CD14-positive monocyte (primary cell): ENCODE measurements at regions not wholly inside any gene's neighbourhood (a gene's known extent, or its start where the extent isn't known, plus 50 kb on each side); places are given as distances from the start of the nearest gene placed in this dataset.

ENCODE experiments used
- DNase-seq, 3 donors: peaks; one replicate each; pipeline ENCODE4 v3.0.0-alpha.2; 2011 to 2022
- H2AFZ ChIP-seq: 2 replicates; pipeline ENCODE4 v1.6.0; 2012; ENCODE audit warnings: mild to moderate bottlenecking, low read depth, low read length, inconsistent platforms; ENCODE audit not compliant: insufficient read depth, poor library complexity, severe bottlenecking
- H3K27ac ChIP-seq, 2 donors: 1 replicate in 1 of 2; 2 replicates in 1 of 2; pipeline ENCODE4 v1.5.1; 2012 to 2013; ENCODE audit warnings: low read length in 2 of 2, control low read depth in 1 of 2, inconsistent platforms in 1 of 2, low read depth in 1 of 2, mild to moderate bottlenecking in 1 of 2
- H3K27me3 ChIP-seq, 2 donors: one replicate each; pipeline versions ENCODE4 v1.6.0 to v1.6.1; 2011 to 2013; ENCODE audit warnings: low read length in 2 of 2; ENCODE audit not compliant: control insufficient read depth in 2 of 2, insufficient read depth in 2 of 2
- H3K36me3 ChIP-seq, 2 donors: replicated peaks in 1 of 2; 1 replicate in 1 of 2; 2 replicates in 1 of 2; pipeline versions ENCODE4 v1.5.1 to v1.6.1; 2012 to 2013; ENCODE audit warnings: low read length in 2 of 2, control low read depth in 1 of 2, inconsistent platforms in 1 of 2, mild to moderate bottlenecking in 1 of 2; ENCODE audit not compliant: insufficient read depth in 2 of 2, control insufficient read depth in 1 of 2
- H3K4me1 ChIP-seq, 2 donors: 1 replicate in 1 of 2; 2 replicates in 1 of 2; pipeline versions ENCODE4 v1.5.1 to v1.6.1; 2012 to 2013; ENCODE audit warnings: low read length in 2 of 2, control low read depth in 1 of 2, inconsistent platforms in 1 of 2, mild to moderate bottlenecking in 1 of 2, moderate library complexity in 1 of 2; ENCODE audit not compliant: insufficient read depth in 2 of 2, control insufficient read depth in 1 of 2
- H3K4me2 ChIP-seq: replicated peaks from 2 replicates; pipeline ENCODE3; 2012; ENCODE audit warnings: low read length, moderate library complexity, mild to moderate bottlenecking; ENCODE audit not compliant: poor library complexity, severe bottlenecking; ENCODE audit errors: extremely low read depth
- H3K4me3 ChIP-seq, 3 experiments: fragments of 200-600 bp in 1 of 3; sonication (generic) in 1 of 3; replicated peaks in 1 of 3; 1 replicate in 2 of 3; 2 replicates in 1 of 3; pipeline ENCODE4 v1.5.1; 2011 to 2013; ENCODE audit warnings: low read length in 3 of 3, mild to moderate bottlenecking in 3 of 3, control low read depth in 2 of 3, low read depth in 2 of 3, inconsistent platforms in 1 of 3, moderate library complexity in 1 of 3
- H3K79me2 ChIP-seq: 2 replicates; pipeline ENCODE4 v1.6.0; 2012; ENCODE audit warnings: mild to moderate bottlenecking, control low read depth, inconsistent platforms, low read length, moderate library complexity; ENCODE audit not compliant: insufficient read depth
- H3K9ac ChIP-seq: 2 replicates; pipeline ENCODE4 v1.6.0; 2017; ENCODE audit warnings: low read length, mild to moderate bottlenecking; ENCODE audit not compliant: insufficient read depth, poor library complexity, severe bottlenecking
- H3K9me3 ChIP-seq, 2 donors: replicated peaks in 1 of 2; 1 replicate in 1 of 2; 2 replicates in 1 of 2; pipeline versions ENCODE4 v1.5.1 to v1.6.1; 2012 to 2013; ENCODE audit warnings: low read length in 2 of 2, control low read depth in 1 of 2; ENCODE audit not compliant: control insufficient read depth in 1 of 2, insufficient read depth in 1 of 2
- H4K20me1 ChIP-seq: 2 replicates; pipeline ENCODE4 v1.6.0; 2012; ENCODE audit warnings: mild to moderate bottlenecking, low read length, control low read depth, moderate library complexity; ENCODE audit not compliant: insufficient read depth
- H3K27ac Mint-ChIP-seq, 7 donors: one replicate each; pipeline ENCODE4 v1.8.0; 2020; ENCODE audit warnings: mild to moderate bottlenecking in 7 of 7, mixed read lengths in 7 of 7, moderate library complexity in 6 of 7, inconsistent platforms in 2 of 7
- H3K27me3 Mint-ChIP-seq, 3 donors: one replicate each; pipeline ENCODE4 v1.8.0; 2021 to 2022; ENCODE audit warnings: low read depth in 3 of 3, mild to moderate bottlenecking in 3 of 3, mixed read lengths in 3 of 3, moderate library complexity in 3 of 3, inconsistent platforms in 1 of 3
- H3K36me3 Mint-ChIP-seq, 2 donors: one replicate each; pipeline ENCODE4 v1.8.0; 2020; ENCODE audit warnings: mixed read lengths in 2 of 2, inconsistent platforms in 1 of 2, mild to moderate bottlenecking in 1 of 2
- H3K4me1 Mint-ChIP-seq: one replicate; pipeline ENCODE4 v1.8.0; 2020; ENCODE audit warnings: mild to moderate bottlenecking, mixed read lengths
- H3K4me3 Mint-ChIP-seq, 2 donors: one replicate each; pipeline ENCODE4 v1.8.0; 2020; ENCODE audit warnings: mild to moderate bottlenecking in 2 of 2, mixed read lengths in 2 of 2, moderate library complexity in 1 of 2
- H3K9me3 Mint-ChIP-seq, 7 donors: one replicate each; pipeline ENCODE4 v1.8.0; 2020 to 2022; ENCODE audit warnings: mixed read lengths in 7 of 7, mild to moderate bottlenecking in 6 of 7, moderate library complexity in 6 of 7, inconsistent platforms in 2 of 7
- CTCF ChIP-seq: fragments of 200-600 bp; IDR thresholded peaks from one replicate; pipeline ENCODE4 v1.8.0; 2022; ENCODE audit warnings: antibody characterized with exemption, mild to moderate bottlenecking
- WGBS: methylation state at CpG from one replicate; pipeline ENCODE4 v1.1.5; 2013; ENCODE audit warnings: missing lambda C conversion rate; ENCODE audit not compliant: insufficient coverage; 5-methylcytosine and 5-hydroxymethylcytosine counted together
- intact Hi-C, 2 donors: fragments of 100-400 bp; cut with micrococcal nuclease; formaldehyde crosslinking; loops; one replicate each; pipeline versions ENCODE4 v1.15.0 to v1.15.1; 2023

GRCh38 chr12:24407884-24408283 is 458.4 kb upstream of the SOX5 start:
- H3K4me3 Mint-ChIP-seq, result no peak overlapping the region
- Histone ChIP-seq H2AFZ (no peak overlapping the region), H3K4me1 (no peaks in the 10 kb centered on the region), H3K9me3 (no peaks in the 10 kb centered on the region), H3K4me3 (no peak overlapping the region), H3K4me2 (no peak overlapping the region), H3K9ac (no peak overlapping the region), H3K27ac (no peak overlapping the region), H3K27me3 (no peaks in the 10 kb centered on the region), H3K36me3 (no peaks in the 10 kb centered on the region), H3K79me2 (no peaks in the 10 kb centered on the region), H4K20me1 (no peaks in the 10 kb centered on the region)
- H3K27me3 Mint-ChIP-seq, result peaks cover 0 to 7% (median 0%) of the 10 kb centered on the region in 3 donors
- intact Hi-C loops, result no loop called here
- H3K36me3 Mint-ChIP-seq, result no peaks in the 10 kb centered on the region
- TF ChIP-seq CTCF, result no peak
- peaks cover 0 to 2% (median 0%) of the 10 kb centered on the region in 7 donors for H3K9me3 Mint-ChIP-seq
- WGBS, result 84% methylated on average over 2 of the region's 7 CpGs
- H3K27ac Mint-ChIP-seq, result no peak overlapping the region
- peaks cover 4% of the 10 kb centered on the region for H3K4me1 Mint-ChIP-seq
- DNase-seq, result no peak

GRCh38 chr12:24404086-24404815 is 454.8 kb upstream of the SOX5 start:
- Mint-ChIP-seq H3K4me1 (peaks cover 4% of the 10 kb centered on the region), H3K4me3 (no peak overlapping the region), H3K27me3 (peaks cover 0 to 7% (median 0%) of the 10 kb centered on the region in 3 donors), H3K9me3 (peaks cover 0 to 2% (median 0%) of the 10 kb centered on the region in 7 donors), H3K36me3 (no peaks in the 10 kb centered on the region), H3K27ac (no peak overlapping the region)
- Histone ChIP-seq H3K79me2 (no peaks in the 10 kb centered on the region), H4K20me1 (no peaks in the 10 kb centered on the region), H3K4me2 (no peak overlapping the region), H3K27me3 (no peaks in the 10 kb centered on the region), H2AFZ (no peak overlapping the region), H3K9ac (no peak overlapping the region), H3K9me3 (no peaks in the 10 kb centered on the region), H3K27ac (no peak overlapping the region), H3K4me3 (no peak overlapping the region), H3K36me3 (no peaks in the 10 kb centered on the region), H3K4me1 (no peaks in the 10 kb centered on the region)
- intact Hi-C loops, result no loop called here
- TF ChIP-seq CTCF, result no peak
- 100% methylated on average over 2 of the region's 6 CpGs for WGBS
- no peak for DNase-seq
